Spinal cord (tissue), 9 donors: ENCODE measurements at regions not wholly inside any gene's neighbourhood (a gene's known extent, or its start where the extent isn't known, plus 50 kb on each side); places are given as distances from the start of the nearest gene placed in this dataset.

Source experiments
- DNase-seq, 6 donors: peaks; one replicate each; pipeline versions ENCODE4 v3.0.0 to v3.0.0-alpha.2; 2013 to 2015; ENCODE audit warnings: low spot score in 6 of 6, low read depth in 4 of 6
- H3K27ac ChIP-seq: one replicate; pipeline ENCODE4 v1.5.1; 2013; ENCODE audit warnings: low read depth, low read length, control low read depth
- H3K27me3 ChIP-seq: one replicate; pipeline ENCODE4 v1.6.1; 2013; ENCODE audit warnings: low read length; ENCODE audit not compliant: control insufficient read depth, insufficient read depth
- H3K36me3 ChIP-seq: one replicate; pipeline ENCODE4 v1.6.1; 2013; ENCODE audit warnings: low read length; ENCODE audit not compliant: control insufficient read depth, insufficient read depth
- H3K4me1 ChIP-seq: one replicate; pipeline ENCODE4 v1.6.1; 2013; ENCODE audit warnings: low read length; ENCODE audit not compliant: control insufficient read depth, insufficient read depth
- H3K4me3 ChIP-seq: one replicate; pipeline ENCODE4 v1.5.1; 2013; ENCODE audit warnings: low read depth, low read length, control low read depth
- H3K9me3 ChIP-seq: one replicate; pipeline ENCODE4 v1.6.1; 2013; ENCODE audit warnings: low read length; ENCODE audit not compliant: control insufficient read depth, insufficient read depth
- WGBS: methylation state at CpG from one replicate; pipeline ENCODE4 v1.1.5; 2013; ENCODE audit warnings: missing lambda C conversion rate; ENCODE audit not compliant: insufficient coverage; 5-methylcytosine and 5-hydroxymethylcytosine counted together
- donor health status: healthy.

DNA sequence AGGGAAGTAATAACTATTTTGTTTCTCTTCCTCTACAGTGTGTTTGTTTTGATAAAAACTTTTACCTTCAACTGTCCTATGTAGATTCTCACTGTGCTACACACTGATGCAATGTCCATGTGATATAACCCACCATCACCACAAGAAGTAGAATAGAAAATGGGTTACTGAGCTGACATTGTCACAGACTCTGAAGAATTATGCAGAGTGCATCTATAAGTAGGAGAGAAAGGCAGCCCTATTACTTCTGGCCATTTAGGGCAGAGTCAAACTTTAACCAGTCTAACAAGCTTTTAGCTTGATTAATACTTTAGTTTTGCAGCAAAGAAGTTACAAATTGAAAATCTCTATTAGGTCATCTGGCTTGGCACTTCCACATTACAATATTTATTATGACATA, 354.0 kb upstream of the CDH8 start:
- no peak for DNase-seq
- Histone ChIP-seq H3K27me3 (no peaks in the 10 kb centered on the region), H3K9me3 (no peaks in the 10 kb centered on the region), H3K4me1 (no peaks in the 10 kb centered on the region), H3K4me3 (no peak overlapping the region), H3K27ac (no peak overlapping the region), H3K36me3 (no peaks in the 10 kb centered on the region)

DNA sequence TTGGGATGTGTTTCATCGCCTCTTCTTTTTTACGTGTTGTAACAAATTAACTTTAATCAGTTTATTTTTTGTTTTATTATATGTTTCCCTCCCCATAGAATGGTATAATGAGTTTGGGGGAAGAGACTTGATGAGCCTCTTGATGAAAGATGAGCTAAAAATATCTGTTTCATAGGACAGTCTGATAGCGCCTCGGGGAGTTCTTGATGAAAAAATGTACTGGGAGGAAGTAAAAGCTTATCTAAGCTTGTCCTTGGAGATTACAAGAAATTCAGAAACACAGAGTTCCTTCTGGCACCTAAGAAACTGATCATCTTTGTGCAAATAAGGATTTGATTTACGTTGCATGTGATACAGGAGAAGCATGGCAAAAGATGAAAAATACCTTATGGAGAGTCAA, 350.2 kb upstream of the CDH8 start:
- H3K27ac ChIP-seq, result no peak overlapping the region
- H3K4me1 ChIP-seq, result no peaks in the 10 kb centered on the region
- no peaks in the 10 kb centered on the region for H3K9me3 ChIP-seq
- WGBS, result 100% methylated on average over 3 of the region's 5 CpGs
- H3K4me3 ChIP-seq, result no peak overlapping the region
- H3K36me3 ChIP-seq, result no peaks in the 10 kb centered on the region
- DNase-seq, result peak in 1 of 6 donors; percentile 70
- H3K27me3 ChIP-seq, result no peaks in the 10 kb centered on the region

DNA sequence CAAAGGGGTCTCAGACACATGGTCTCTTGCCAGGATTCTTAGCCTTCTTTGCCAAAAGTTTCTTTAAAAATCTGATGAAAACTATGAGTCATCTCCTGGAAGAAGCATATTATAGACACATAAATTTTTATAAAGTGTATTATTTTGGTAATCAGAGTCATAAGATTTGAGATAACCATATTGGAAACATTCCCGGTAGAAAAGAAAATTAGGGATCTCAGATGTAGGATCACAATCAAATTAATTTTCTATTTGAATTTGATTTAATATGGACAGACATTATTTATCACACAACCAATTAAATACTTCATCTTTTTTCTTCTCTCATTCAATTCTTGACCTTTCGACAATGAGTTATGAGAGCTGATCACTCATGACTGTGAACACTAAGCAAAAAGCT, 347.7 kb upstream of the CDH8 start:
- Histone ChIP-seq H3K4me1 (no peaks in the 10 kb centered on the region), H3K27ac (no peak overlapping the region), H3K9me3 (no peaks in the 10 kb centered on the region), H3K4me3 (no peak overlapping the region), H3K27me3 (no peaks in the 10 kb centered on the region), H3K36me3 (no peaks in the 10 kb centered on the region)
- DNase-seq, result no peak
- WGBS, result no CpG with 5 or more reads among the region's 2 CpGs

DNA sequence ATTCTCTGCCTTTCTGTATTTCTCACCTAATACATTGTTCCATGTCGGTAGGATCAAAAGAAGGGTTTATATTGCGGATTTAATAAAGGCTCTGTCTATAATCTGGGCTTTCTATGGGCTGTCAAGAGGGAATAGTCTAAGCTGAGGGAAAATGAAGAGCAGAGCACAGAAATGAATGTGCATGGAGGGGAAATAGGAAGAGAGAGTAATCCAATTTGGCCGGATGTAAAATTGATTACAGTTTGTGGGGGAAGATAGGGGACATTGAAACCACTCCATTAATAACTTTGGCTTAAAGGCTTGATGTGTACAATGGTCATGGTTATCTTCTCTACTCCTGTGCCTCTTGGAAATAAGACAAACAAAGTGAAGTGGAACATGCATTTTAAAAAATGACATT, 334.2 kb upstream of the CDH8 start:
- Histone ChIP-seq H3K9me3 (peaks cover 2% of the 10 kb centered on the region), H3K4me1 (no peaks in the 10 kb centered on the region), H3K27me3 (no peaks in the 10 kb centered on the region), H3K4me3 (no peak overlapping the region), H3K27ac (no peak overlapping the region), H3K36me3 (no peaks in the 10 kb centered on the region)
- no peak for DNase-seq
- WGBS, result 82% methylated on average over 1 of the region's 3 CpGs

DNA sequence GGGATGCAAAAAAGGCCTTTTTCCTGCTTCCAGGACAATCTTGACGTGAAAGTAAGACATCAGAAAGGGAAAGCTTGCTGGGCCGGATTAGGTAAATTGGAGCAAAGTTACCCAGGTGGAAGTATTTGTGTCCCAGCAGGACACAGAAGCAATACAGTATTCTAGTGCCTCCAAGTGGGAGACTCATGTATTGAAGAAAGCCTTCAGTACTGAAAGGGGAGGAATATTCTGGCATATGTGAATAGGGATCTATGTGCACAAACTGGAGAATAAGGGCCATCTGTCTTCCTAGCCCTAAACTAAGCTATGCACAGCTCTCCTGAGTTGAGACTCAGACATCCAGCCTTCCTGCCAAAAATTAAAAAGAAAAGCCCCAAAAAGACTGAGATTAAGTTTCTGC, 327.3 kb upstream of the CDH8 start:
- Histone ChIP-seq H3K36me3 (no peaks in the 10 kb centered on the region), H3K4me3 (no peak overlapping the region)

DNA sequence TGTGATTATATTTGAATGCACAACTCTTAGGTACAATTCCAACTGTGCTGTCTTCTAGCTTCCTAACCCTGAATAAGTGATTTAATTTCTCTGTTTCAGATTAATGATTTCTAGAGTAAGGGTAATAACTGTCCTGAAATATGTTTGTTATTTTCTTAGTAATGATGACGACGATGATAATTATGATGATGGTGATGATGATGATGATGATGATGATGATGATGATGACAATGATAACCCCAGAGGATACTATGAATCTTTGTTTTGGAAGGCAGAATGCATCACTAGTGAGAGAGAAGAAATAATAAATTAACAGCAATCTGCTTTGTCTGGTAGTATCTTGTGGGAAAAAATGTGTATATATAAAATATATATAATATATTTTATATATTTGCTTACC, 317.1 kb upstream of the CDH8 start:
- H3K4me3 ChIP-seq, result no peak overlapping the region
- H3K4me1 ChIP-seq, result no peaks in the 10 kb centered on the region
- H3K27ac ChIP-seq, result no peak overlapping the region
- DNase-seq, result no peak
- H3K27me3 ChIP-seq, result no peaks in the 10 kb centered on the region
- no peaks in the 10 kb centered on the region for H3K9me3 ChIP-seq
- WGBS, result 100% methylated on average over 2 of the region's 2 CpGs
- no peaks in the 10 kb centered on the region for H3K36me3 ChIP-seq

More for the DNA sequence above, 327.3 kb upstream of the CDH8 start:
- DNase-seq, result peak in 3 of 6 donors; percentile 6 to 73 (median 61)
- H3K27me3 ChIP-seq, result no peaks in the 10 kb centered on the region
- H3K9me3 ChIP-seq, result no peaks in the 10 kb centered on the region
- no peaks in the 10 kb centered on the region for H3K4me1 ChIP-seq
- H3K27ac ChIP-seq, result no peak overlapping the region
- 65% methylated on average over 2 of the region's 2 CpGs for whole genome bisulfite sequencing

DNA sequence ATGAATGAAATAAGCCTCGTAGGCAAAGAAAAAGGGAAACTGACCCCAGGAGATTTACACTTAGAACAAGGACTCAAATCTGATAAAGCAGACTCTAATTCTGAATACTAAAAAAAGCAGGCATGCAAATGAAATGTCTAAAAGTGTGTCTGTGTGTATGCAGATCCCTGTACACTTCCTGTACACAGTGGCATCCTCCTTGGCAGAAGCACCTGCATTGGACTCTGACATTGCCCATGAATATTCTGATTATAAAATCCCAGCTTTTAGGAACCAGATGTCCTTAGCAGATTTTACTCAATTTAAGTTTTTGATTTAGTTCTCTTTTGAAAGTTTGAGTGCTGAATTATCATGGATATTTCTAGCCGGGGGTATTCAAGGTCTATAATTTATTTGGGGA, 306.0 kb upstream of the CDH8 start:
- Histone ChIP-seq H3K27me3 (no peaks in the 10 kb centered on the region), H3K9me3 (no peaks in the 10 kb centered on the region), H3K36me3 (no peaks in the 10 kb centered on the region), H3K27ac (no peak overlapping the region), H3K4me1 (no peaks in the 10 kb centered on the region), H3K4me3 (no peak overlapping the region)
- WGBS, result no CpG with 5 or more reads among the region's 2 CpGs
- DNase-seq, result peak in 1 of 6 donors; percentile 41

DNA sequence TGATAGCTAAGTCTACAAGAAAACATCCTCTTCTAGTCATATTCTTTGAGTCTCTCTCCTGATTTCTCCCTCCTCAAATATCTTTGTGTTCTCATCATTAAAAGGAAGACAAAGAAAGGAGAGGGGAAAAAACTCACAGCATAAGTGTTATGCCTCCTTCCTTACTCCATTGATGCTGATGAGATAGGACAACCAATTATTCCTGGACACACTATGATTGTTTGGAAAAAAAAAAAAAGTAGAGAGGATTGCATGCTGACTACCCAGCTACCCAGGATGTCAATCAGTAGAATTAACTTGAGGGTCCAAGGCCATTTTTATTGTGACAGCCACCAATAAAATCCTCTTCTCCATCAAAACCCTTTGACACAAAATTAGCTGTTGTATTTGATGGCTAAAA, 299.1 kb upstream of the CDH8 start:
- Histone ChIP-seq H3K27me3 (no peaks in the 10 kb centered on the region), H3K4me3 (no peak overlapping the region), H3K9me3 (no peaks in the 10 kb centered on the region), H3K36me3 (no peaks in the 10 kb centered on the region), H3K4me1 (no peaks in the 10 kb centered on the region), H3K27ac (no peak overlapping the region)
- no peak for DNase-seq

DNA sequence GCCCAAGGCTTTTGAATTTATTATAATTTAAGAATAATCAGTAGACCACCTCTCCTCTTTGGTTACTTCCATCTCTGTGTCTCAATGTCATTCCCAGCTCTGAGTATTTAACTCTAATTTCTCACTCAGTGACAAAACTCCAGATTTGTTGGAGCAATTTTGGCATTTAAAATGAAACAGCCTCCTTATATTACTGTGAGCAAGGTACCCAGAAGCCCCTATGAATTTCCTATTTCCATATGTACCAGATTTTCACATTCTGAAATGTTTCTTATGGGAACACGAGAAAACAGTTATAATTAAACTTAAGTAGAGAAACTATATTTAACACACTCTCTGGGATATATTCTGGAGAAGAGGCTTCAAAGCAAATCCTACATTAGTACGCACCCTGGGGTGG, 285.4 kb upstream of the CDH8 start:
- Histone ChIP-seq H3K36me3 (no peaks in the 10 kb centered on the region), H3K27me3 (no peaks in the 10 kb centered on the region), H3K4me1 (no peaks in the 10 kb centered on the region), H3K9me3 (no peaks in the 10 kb centered on the region), H3K27ac (no peak overlapping the region), H3K4me3 (no peak overlapping the region)
- WGBS, result no CpG with 5 or more reads among the region's 2 CpGs
- DNase-seq, result peak in 2 of 6 donors; percentile 38 to 62

DNA sequence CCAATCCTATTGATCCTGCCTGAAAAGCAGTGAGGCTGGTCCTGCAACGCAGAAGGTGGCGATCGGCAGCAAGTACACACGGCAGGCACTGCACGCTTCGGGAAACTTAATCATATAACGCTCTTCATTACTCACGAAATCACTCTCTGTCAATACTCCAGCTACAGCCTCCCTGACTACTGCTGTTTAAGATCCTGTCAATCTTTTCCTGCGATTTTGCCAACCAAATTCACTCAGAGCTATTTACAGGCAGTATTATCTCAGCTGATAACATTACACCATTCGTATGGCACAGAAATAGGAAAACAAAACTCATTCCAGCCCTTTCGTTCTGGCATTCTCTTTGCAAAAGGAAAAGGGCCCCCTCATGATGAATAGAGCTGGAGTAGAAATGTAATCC, 262.4 kb upstream of the CDH8 start:
- Histone ChIP-seq H3K9me3 (no peaks in the 10 kb centered on the region), H3K27me3 (no peaks in the 10 kb centered on the region), H3K27ac (no peak overlapping the region), H3K36me3 (no peaks in the 10 kb centered on the region), H3K4me1 (no peaks in the 10 kb centered on the region), H3K4me3 (no peak overlapping the region)
- DNase-seq, result peak in 2 of 6 donors; percentile 70 to 84
- 84% methylated on average over 9 of the region's 11 CpGs for WGBS
